Chondrocyte (in vitro differentiated cells): ENCODE measurements at regions not wholly inside any gene's neighbourhood (a gene's known extent, or its start where the extent isn't known, plus 50 kb on each side); places are given as distances from the start of the nearest gene placed in this dataset.

Experiments used
- DNase-seq: peaks from one replicate; pipeline ENCODE4 v3.0.0; 2021; ENCODE audit warnings: mixed read lengths, low spot score
- H3K27ac Mint-ChIP-seq: one replicate; pipeline ENCODE4 v1.8.0; 2021; ENCODE audit warnings: mild to moderate bottlenecking, moderate library complexity, mixed read lengths; ENCODE audit not compliant: unreplicated experiment
- H3K27me3 Mint-ChIP-seq: 2 replicates; pipeline ENCODE4 v1.8.0; 2021; ENCODE audit warnings: low read depth, mixed read lengths
- H3K36me3 Mint-ChIP-seq: 2 replicates; pipeline ENCODE4 v1.8.0; 2021; ENCODE audit warnings: low read depth, mixed read lengths
- H3K4me1 Mint-ChIP-seq: 2 replicates; pipeline ENCODE4 v1.8.0; 2021; ENCODE audit warnings: low read depth, mild to moderate bottlenecking, mixed read lengths
- H3K4me3 Mint-ChIP-seq: one replicate; pipeline ENCODE4 v1.8.0; 2021; ENCODE audit warnings: mild to moderate bottlenecking, moderate library complexity, mixed read lengths; ENCODE audit not compliant: unreplicated experiment
- H3K9me3 Mint-ChIP-seq: 2 replicates; pipeline ENCODE4 v1.8.0; 2021; ENCODE audit warnings: low read depth, mixed read lengths
- TF ChIP-seq, protein P1 (sequence below): fragments of 200-600 bp; sonication (generic); IDR thresholded peaks from 2 replicates; pipeline ENCODE4 v1.5.0; 2021; ENCODE audit warnings: antibody characterized with exemption, mild to moderate bottlenecking, moderate library complexity

DNA sequence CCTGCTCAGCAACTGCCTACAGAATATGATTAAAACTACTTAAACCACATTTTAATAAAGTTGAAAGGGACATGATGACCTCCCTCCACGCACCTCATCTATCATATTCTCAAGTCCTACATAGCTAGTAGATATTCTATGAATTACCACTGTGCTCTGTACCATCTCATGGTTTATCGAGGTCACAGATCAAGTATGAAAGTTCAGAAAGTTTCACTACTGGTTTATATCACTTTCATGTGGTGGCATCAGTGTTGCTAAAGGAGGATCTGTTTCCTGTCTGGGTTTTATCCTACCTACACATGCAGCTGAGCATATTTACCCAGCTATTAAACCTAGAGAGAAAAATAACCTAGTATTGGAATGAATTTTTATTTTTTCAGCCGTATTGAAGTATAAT, 214.9 kb upstream of the MON1B start:
- Mint-ChIP-seq H3K4me1 (no peaks in the 10 kb centered on the region), H3K27me3 (no peaks in the 10 kb centered on the region), H3K4me3 (no peak overlapping the region), H3K27ac (no peak overlapping the region), H3K36me3 (no peaks in the 10 kb centered on the region), H3K9me3 (no peaks in the 10 kb centered on the region)
- TF ChIP-seq, protein P1, sequence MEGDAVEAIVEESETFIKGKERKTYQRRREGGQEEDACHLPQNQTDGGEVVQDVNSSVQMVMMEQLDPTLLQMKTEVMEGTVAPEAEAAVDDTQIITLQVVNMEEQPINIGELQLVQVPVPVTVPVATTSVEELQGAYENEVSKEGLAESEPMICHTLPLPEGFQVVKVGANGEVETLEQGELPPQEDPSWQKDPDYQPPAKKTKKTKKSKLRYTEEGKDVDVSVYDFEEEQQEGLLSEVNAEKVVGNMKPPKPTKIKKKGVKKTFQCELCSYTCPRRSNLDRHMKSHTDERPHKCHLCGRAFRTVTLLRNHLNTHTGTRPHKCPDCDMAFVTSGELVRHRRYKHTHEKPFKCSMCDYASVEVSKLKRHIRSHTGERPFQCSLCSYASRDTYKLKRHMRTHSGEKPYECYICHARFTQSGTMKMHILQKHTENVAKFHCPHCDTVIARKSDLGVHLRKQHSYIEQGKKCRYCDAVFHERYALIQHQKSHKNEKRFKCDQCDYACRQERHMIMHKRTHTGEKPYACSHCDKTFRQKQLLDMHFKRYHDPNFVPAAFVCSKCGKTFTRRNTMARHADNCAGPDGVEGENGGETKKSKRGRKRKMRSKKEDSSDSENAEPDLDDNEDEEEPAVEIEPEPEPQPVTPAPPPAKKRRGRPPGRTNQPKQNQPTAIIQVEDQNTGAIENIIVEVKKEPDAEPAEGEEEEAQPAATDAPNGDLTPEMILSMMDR = no peak
- no peak for DNase-seq

DNA sequence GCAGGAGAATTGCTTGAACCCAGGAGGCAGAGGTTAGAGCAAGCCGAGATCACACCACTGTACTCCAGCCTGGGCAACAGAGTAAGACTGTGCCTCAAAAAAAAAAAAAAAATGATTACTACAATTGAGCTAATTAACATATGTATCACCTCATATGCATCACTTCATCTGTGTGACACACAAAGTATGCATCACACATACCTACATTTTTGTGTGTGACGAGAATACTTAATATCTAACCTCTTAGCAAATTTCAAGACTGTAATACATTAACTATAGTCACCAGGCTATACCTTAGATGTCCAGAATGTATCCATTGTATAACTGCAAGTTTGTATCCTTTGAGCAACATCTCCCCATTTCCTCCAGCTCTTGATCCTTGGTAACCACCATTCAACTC, 214.2 kb upstream of the MON1B start:
- H3K36me3 Mint-ChIP-seq = no peaks in the 10 kb centered on the region
- TF ChIP-seq, protein P1 = no peak
- no peaks in the 10 kb centered on the region for H3K27me3 Mint-ChIP-seq
- no peak for DNase-seq
- H3K4me3 Mint-ChIP-seq = no peak overlapping the region
- no peaks in the 10 kb centered on the region for H3K4me1 Mint-ChIP-seq
- H3K27ac Mint-ChIP-seq = no peak overlapping the region
- H3K9me3 Mint-ChIP-seq = no peaks in the 10 kb centered on the region

DNA sequence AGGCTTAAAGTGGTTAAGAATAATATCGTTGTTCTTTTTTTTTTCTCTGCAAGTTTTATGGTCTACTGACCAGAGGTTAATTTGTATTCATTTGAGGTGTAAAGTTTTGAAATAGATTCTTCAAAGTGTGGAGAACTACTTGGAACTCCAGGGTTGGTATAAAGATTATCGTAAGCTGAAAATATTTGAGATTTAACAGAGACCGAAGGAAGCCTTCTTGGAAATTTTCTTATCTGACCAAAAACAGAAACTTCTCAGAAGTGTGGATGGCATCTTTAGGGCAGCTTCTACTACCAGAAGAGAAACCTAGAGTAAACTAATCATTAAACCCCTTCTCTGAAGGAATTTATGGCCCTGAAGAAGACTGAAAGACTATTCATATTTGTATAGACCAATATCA, 206.8 kb upstream of the MON1B start:
- H3K9me3 Mint-ChIP-seq = no peaks in the 10 kb centered on the region
- no peak for DNase-seq
- no peak overlapping the region for H3K27ac Mint-ChIP-seq
- no peak overlapping the region for H3K4me3 Mint-ChIP-seq
- no peaks in the 10 kb centered on the region for H3K4me1 Mint-ChIP-seq
- peaks cover 3% of the 10 kb centered on the region for H3K27me3 Mint-ChIP-seq
- no peaks in the 10 kb centered on the region for H3K36me3 Mint-ChIP-seq
- TF ChIP-seq, protein P1 = no peak

DNA sequence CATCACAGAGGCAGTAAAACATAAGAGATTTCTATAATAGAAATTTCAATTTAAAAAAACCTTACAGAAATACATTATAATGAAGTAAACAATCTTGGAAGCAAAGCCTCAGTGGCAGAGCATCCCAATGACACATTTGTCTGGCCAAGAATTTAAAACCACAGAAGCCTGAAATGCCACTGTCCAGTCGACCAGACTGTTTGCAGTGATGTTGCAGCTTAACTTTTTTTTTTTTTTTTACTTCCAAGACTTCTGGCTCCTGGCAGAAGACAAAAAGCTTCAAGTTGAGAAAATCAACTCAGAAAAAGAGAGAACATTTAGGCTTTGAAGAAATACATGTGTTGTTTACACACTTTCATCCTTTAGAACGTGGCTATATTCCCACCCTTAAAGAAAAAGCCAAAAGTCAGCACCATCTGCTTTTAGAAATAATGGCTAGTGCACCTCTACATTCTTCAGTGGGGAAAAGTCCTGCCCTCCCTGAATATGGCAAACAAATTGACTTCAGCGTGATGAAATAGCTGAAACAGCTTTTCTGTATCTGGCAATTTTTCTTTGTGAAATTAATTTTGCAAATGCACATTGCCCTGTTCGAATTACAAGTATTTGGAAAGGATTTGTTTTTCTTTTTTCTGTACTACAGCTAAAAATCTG, 205.5 kb upstream of the MON1B start:
- Mint-ChIP-seq H3K27me3 (peaks cover 3% of the 10 kb centered on the region), H3K9me3 (no peaks in the 10 kb centered on the region), H3K36me3 (no peaks in the 10 kb centered on the region), H3K4me1 (no peaks in the 10 kb centered on the region), H3K4me3 (no peak overlapping the region), H3K27ac (no peak overlapping the region)
- DNase-seq = no peak
- TF ChIP-seq, protein P1 = no peak

DNA sequence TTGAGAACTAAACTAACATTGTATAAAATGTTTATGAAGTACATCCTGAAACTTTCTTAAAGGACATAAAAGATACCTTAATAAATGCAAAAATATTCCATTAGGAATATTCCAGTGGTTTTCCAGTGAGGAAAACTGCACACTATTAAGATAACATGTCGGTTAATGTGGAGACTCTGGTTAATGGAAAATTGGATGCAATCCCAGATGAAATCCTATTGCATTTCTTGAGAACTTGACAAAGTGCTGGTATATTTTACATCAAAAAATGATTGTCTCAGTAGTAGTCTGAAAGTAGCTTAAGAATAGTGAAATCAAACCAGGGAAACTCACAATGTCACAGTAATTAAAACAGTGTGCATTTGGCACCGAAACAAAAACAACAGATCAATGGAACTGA, 202.5 kb upstream of the MON1B start:
- Mint-ChIP-seq H3K27ac (no peak overlapping the region), H3K27me3 (peaks cover 4% of the 10 kb centered on the region), H3K4me1 (no peaks in the 10 kb centered on the region), H3K4me3 (no peak overlapping the region), H3K36me3 (no peaks in the 10 kb centered on the region), H3K9me3 (no peaks in the 10 kb centered on the region)
- TF ChIP-seq, protein P1 = no peak
- no peak for DNase-seq
